C4-2B (cell line): ENCODE measurements at regions not wholly inside any gene's neighbourhood (a gene's known extent, or its start where the extent isn't known, plus 50 kb on each side); places are given as distances from the start of the nearest gene placed in this dataset.

Source experiments
- H3K27ac ChIP-seq: fragments of 450-650 bp; 2 replicates; pipeline ENCODE4 v1.5.1; 2017
- ZFX ChIP-seq: fragments of 450-650 bp; IDR thresholded peaks from 2 replicates; pipeline ENCODE4 v1.6.1; 2017
- TF ChIP-seq, protein P1 (sequence below): fragments of 450-650 bp; conservative IDR thresholded peaks from 2 replicates; pipeline ENCODE4 v1.5.1; 2017; ENCODE audit warnings: mild to moderate bottlenecking

GRCh38 chr2:164008752-164009151 lies 272.9 kb upstream of the FIGN start:
- H3K27ac ChIP-seq, result no peak overlapping the region
- no peak for TF ChIP-seq ZFX
- TF ChIP-seq, protein P1, sequence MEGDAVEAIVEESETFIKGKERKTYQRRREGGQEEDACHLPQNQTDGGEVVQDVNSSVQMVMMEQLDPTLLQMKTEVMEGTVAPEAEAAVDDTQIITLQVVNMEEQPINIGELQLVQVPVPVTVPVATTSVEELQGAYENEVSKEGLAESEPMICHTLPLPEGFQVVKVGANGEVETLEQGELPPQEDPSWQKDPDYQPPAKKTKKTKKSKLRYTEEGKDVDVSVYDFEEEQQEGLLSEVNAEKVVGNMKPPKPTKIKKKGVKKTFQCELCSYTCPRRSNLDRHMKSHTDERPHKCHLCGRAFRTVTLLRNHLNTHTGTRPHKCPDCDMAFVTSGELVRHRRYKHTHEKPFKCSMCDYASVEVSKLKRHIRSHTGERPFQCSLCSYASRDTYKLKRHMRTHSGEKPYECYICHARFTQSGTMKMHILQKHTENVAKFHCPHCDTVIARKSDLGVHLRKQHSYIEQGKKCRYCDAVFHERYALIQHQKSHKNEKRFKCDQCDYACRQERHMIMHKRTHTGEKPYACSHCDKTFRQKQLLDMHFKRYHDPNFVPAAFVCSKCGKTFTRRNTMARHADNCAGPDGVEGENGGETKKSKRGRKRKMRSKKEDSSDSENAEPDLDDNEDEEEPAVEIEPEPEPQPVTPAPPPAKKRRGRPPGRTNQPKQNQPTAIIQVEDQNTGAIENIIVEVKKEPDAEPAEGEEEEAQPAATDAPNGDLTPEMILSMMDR, result no peak

- TF ChIP-seq, protein P1, result no peak
- no peak for TF ChIP-seq ZFX
- H3K27ac ChIP-seq, result no peak overlapping the region
Observed at GRCh38 chr2:164006704-164007103, 270.9 kb upstream of the FIGN start.

DNA sequence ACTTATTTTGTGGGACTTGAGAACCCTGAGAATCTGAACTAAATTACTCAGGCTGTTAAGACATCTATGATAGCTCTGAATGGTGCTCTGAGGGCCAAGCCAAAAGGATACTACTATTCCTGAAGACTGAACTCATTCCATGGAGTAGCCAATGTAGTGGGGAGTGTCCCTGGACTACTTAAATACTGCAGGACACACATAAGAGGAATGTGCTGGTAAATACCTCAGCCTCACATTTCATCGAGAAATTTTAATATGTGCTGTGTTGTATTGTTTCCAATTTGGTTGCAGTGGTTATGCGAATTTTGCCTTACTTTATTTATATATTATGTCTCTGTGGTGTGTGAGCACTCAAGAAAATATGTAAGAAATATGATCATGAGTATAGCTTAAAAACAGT lies 264.4 kb upstream of the FIGN start:
- H3K27ac ChIP-seq, result no peak overlapping the region
- TF ChIP-seq ZFX, result no peak
- TF ChIP-seq, protein P1, result no peak

DNA sequence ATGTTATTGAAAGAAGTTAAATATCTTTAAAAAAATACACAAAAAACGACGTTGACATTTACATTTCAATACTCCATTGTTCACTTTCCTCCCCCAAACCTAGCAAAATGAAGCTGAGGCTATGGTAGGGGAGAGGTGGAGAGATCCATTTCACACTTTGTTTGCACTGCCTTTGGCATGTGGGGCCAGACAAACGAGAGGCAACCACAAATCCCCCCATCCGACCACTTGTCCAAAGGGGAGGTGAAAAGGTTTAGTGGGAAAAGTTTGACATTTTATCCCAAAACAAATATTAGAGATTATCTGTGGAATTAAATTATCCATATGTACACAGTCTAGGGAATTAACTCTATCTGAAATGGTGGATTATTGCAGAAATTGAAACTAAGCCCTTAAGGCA lies 261.7 kb upstream of the FIGN start:
- TF ChIP-seq ZFX, result no peak
- TF ChIP-seq, protein P1, result no peak
- H3K27ac ChIP-seq, result no peak overlapping the region

- no peak overlapping the region for H3K27ac ChIP-seq
- TF ChIP-seq, protein P1, result no peak
- TF ChIP-seq ZFX, result no peak
Observed at GRCh38 chr2:163990541-163990940, 254.7 kb upstream of the FIGN start.

GRCh38 chr2:163990101-163990500 lies 254.3 kb upstream of the FIGN start:
- no peak for TF ChIP-seq ZFX
- TF ChIP-seq, protein P1, result no peak
- H3K27ac ChIP-seq, result no peak overlapping the region

- no peak for TF ChIP-seq ZFX
- TF ChIP-seq, protein P1, result no peak
Observed at GRCh38 chr2:163987175-163987940, 251.6 kb upstream of the FIGN start.

More at GRCh38 chr2:163987175-163987940, 251.6 kb upstream of the FIGN start:
- H3K27ac ChIP-seq, result no peak overlapping the region
